ENCODE measurements at regions not wholly inside any gene's neighbourhood (a gene's known extent, or its start where the extent isn't known, plus 50 kb on each side); places are given as distances from the start of the nearest gene placed in this dataset.

GRCh38 chr1:29991815-29992214 is 731.6 kb downstream of the MATN1 start:
- TF ChIP-seq ZNF384 (IDR thresholded peaks at IDR 0.05) = no peak
- no peak for DNase-seq (ENCODE audit: extremely low spot score)
- POLR2A ChIA-PET = no interaction called here
- CTCF ChIA-PET = no interaction called here

GRCh38 chr1:29991025-29991424 is 732.4 kb downstream of the MATN1 start:
- ChIA-PET CTCF (no interaction called here), POLR2A (no interaction called here)
- DNase-seq (ENCODE audit: extremely low spot score) = no peak
- no peak for TF ChIP-seq SP1 (IDR thresholded peaks at IDR 0.05)
- no peak for TF ChIP-seq ZNF384 (IDR thresholded peaks at IDR 0.05)
- TF ChIP-seq ARNT (IDR thresholded peaks at IDR 0.05) = no peak
- TF ChIP-seq, protein P1, sequence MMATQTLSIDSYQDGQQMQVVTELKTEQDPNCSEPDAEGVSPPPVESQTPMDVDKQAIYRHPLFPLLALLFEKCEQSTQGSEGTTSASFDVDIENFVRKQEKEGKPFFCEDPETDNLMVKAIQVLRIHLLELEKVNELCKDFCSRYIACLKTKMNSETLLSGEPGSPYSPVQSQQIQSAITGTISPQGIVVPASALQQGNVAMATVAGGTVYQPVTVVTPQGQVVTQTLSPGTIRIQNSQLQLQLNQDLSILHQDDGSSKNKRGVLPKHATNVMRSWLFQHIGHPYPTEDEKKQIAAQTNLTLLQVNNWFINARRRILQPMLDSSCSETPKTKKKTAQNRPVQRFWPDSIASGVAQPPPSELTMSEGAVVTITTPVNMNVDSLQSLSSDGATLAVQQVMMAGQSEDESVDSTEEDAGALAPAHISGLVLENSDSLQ (IDR thresholded peaks at IDR 0.05) = no peak
- no peak for TF ChIP-seq FOXK2 (IDR thresholded peaks at IDR 0.05)
- TF ChIP-seq BHLHE40 (IDR thresholded peaks at IDR 0.05; ENCODE audit: borderline replicate concordance) = no peak
- no peak for TF ChIP-seq NFRKB (IDR thresholded peaks at IDR 0.05)
- TF ChIP-seq CTBP1 (IDR thresholded peaks at IDR 0.05; ENCODE audit: borderline replicate concordance) = no peak
- no peak for TF ChIP-seq ELF4 (IDR thresholded peaks at IDR 0.05)
- TF ChIP-seq FOXM1 (IDR thresholded peaks at IDR 0.05; ENCODE audit: borderline replicate concordance) = no peak

DNA sequence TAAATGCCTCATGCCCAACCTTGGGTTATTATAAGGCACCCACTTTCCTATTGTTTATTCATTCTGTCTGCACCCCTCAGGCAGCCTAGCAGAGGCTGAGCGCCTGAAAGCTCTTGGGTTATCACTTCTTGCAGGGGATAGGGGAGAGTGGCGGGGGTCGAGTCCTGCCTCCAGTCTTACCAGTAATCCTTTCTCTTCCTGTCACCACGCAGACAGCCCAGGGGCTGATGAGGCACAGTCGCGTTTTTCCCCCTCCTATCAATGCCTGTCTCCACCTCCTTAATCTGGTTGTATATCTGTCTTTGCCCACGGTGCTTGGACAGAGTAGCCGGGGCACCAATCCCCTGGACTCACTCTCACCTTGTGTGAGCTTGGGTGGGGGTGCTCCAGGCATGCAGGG is 733.1 kb downstream of the MATN1 start:
- ChIA-PET CTCF (no interaction called here), POLR2A (no interaction called here)
- DNase-seq (ENCODE audit: extremely low spot score) = no peak
- TF ChIP-seq TARDBP (IDR thresholded peaks at IDR 0.05) (no peak), HDGF (IDR thresholded peaks at IDR 0.05; ENCODE audit: borderline replicate concordance) (no peak), ELF4 (IDR thresholded peaks at IDR 0.05) (no peak), NFRKB (IDR thresholded peaks at IDR 0.05) (no peak), SP1 (IDR thresholded peaks at IDR 0.05) (no peak), L3MBTL2 (conservative IDR thresholded peaks at IDR 0.05) (no peak), FOXM1 (IDR thresholded peaks at IDR 0.05; ENCODE audit: borderline replicate concordance) (no peak), CTBP1 (IDR thresholded peaks at IDR 0.05; ENCODE audit: borderline replicate concordance) (no peak), FOXK2 (IDR thresholded peaks at IDR 0.05) (no peak), ARNT (IDR thresholded peaks at IDR 0.05) (no peak), LEF1 (IDR thresholded peaks at IDR 0.05; ENCODE audit: borderline replicate concordance) (no peak), FOXA1 (IDR thresholded peaks at IDR 0.05) (no peak), BHLHE40 (IDR thresholded peaks at IDR 0.05; ENCODE audit: borderline replicate concordance) (no peak)
- TF ChIP-seq, protein P1 (IDR thresholded peaks at IDR 0.05) = no peak

GRCh38 chr1:29986986-29987385 is 736.4 kb downstream of the MATN1 start:
- no peak for DNase-seq (ENCODE audit: extremely low spot score)
- no peak for TF ChIP-seq TARDBP (IDR thresholded peaks at IDR 0.05)
- no peak for TF ChIP-seq LEF1 (IDR thresholded peaks at IDR 0.05; ENCODE audit: borderline replicate concordance)
- TF ChIP-seq, protein P1 (IDR thresholded peaks at IDR 0.05) = no peak
- no peak for TF ChIP-seq SP1 (IDR thresholded peaks at IDR 0.05)
- no peak for TF ChIP-seq HDGF (IDR thresholded peaks at IDR 0.05; ENCODE audit: borderline replicate concordance)
- TF ChIP-seq BHLHE40 (IDR thresholded peaks at IDR 0.05; ENCODE audit: borderline replicate concordance) = no peak
- TF ChIP-seq FOXK2 (IDR thresholded peaks at IDR 0.05) = no peak
- TF ChIP-seq ARNT (IDR thresholded peaks at IDR 0.05) = no peak
- TF ChIP-seq NFRKB (IDR thresholded peaks at IDR 0.05) = no peak
- no peak for TF ChIP-seq L3MBTL2 (conservative IDR thresholded peaks at IDR 0.05)
- TF ChIP-seq ZNF384 (IDR thresholded peaks at IDR 0.05) = no peak
- TF ChIP-seq FOXM1 (IDR thresholded peaks at IDR 0.05; ENCODE audit: borderline replicate concordance) = no peak
- TF ChIP-seq ELF4 (IDR thresholded peaks at IDR 0.05) = no peak
- no peak for TF ChIP-seq FOXA1 (IDR thresholded peaks at IDR 0.05)
- TF ChIP-seq CTBP1 (IDR thresholded peaks at IDR 0.05; ENCODE audit: borderline replicate concordance) = no peak
- no peak for TF ChIP-seq SUZ12 (IDR thresholded peaks at IDR 0.05)
- POLR2A ChIA-PET = no interaction called here
- CTCF ChIA-PET = no interaction called here

DNA sequence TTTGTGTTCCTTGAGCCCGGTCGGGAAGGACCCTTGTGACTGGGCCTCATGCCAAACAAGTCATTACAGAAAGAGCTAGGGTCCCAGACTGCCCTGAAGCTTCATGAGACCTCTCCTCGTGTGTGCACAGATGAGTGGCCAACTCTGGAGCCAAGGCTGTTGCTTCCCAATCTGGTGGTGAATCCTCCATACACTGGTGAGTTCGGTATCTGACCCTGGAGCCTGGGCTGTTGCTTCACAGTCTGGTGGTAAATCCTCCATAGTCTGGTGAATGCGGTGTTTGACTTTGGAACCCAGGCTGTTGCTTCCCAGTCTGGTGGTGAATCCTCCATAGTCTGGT is 737.8 kb downstream of the MATN1 start:
- DNase-seq (ENCODE audit: extremely low spot score) = no peak
- ChIA-PET POLR2A (no interaction called here), CTCF (no interaction called here)
- no peak for TF ChIP-seq ELF4 (IDR thresholded peaks at IDR 0.05)
- TF ChIP-seq NFRKB (IDR thresholded peaks at IDR 0.05) = no peak
- no peak for TF ChIP-seq CTBP1 (IDR thresholded peaks at IDR 0.05; ENCODE audit: borderline replicate concordance)
- no peak for TF ChIP-seq BHLHE40 (IDR thresholded peaks at IDR 0.05; ENCODE audit: borderline replicate concordance)
- no peak for TF ChIP-seq FOXA1 (IDR thresholded peaks at IDR 0.05)
- no peak for TF ChIP-seq FOXM1 (IDR thresholded peaks at IDR 0.05; ENCODE audit: borderline replicate concordance)
- no peak for TF ChIP-seq TARDBP (IDR thresholded peaks at IDR 0.05)
- TF ChIP-seq L3MBTL2 (conservative IDR thresholded peaks at IDR 0.05) = no peak
- no peak for TF ChIP-seq LEF1 (IDR thresholded peaks at IDR 0.05; ENCODE audit: borderline replicate concordance)
- TF ChIP-seq FOXK2 (IDR thresholded peaks at IDR 0.05) = no peak

DNA sequence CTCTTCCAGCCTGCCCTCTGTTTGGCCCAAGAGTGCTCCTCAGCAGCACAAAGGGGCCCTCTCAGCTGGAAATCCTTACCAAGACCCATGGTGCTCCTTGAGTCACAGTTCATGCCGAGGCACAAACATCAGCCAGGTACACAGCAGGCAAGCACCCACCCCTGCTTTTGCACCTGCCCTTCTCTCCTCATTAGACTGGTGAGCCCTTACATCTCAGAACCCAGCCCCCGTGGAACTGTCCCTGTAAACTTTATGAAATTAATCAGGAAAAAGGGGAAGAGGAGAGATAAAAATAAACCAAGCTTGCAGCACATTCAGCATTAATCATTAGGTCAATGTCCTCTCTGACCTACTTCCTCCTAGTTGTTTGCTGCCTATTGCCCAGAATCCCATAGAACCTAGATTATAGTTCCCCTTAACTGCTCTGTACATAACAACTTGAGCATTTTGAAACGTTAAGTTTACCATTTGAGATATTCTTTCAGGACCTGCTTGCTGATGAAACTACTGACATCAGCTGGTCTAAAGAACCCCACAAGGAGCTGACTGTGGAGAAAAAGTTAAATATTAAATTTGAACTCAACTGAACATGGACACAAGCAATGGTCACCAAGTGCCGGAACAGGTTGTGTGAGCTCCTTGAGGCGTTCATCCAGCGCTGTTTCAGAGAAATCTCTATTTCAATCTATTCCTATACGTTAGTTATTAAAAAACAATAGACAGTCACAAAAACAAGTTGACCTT is 738.4 kb downstream of the MATN1 start:
- DNase-seq (ENCODE audit: extremely low spot score) = no peak
- ChIA-PET CTCF (interaction anchor here (1.0 kb wide), 1 partner anchor 395 kb away, joined by 3 read pairs; no protein-coding TSS in a partner anchor), POLR2A (no interaction called here)
- TF ChIP-seq CTBP1 (IDR thresholded peaks at IDR 0.05; ENCODE audit: borderline replicate concordance) (no peak), NFRKB (IDR thresholded peaks at IDR 0.05) (no peak), SUZ12 (IDR thresholded peaks at IDR 0.05) (no peak), L3MBTL2 (conservative IDR thresholded peaks at IDR 0.05) (no peak), HDGF (IDR thresholded peaks at IDR 0.05; ENCODE audit: borderline replicate concordance) (no peak), FOXA1 (IDR thresholded peaks at IDR 0.05) (no peak), ELF4 (IDR thresholded peaks at IDR 0.05) (no peak), LEF1 (IDR thresholded peaks at IDR 0.05; ENCODE audit: borderline replicate concordance) (no peak), FOXM1 (IDR thresholded peaks at IDR 0.05; ENCODE audit: borderline replicate concordance) (no peak), SP1 (IDR thresholded peaks at IDR 0.05) (no peak), TARDBP (IDR thresholded peaks at IDR 0.05) (no peak), ARNT (IDR thresholded peaks at IDR 0.05) (no peak), ZNF384 (IDR thresholded peaks at IDR 0.05) (no peak), BHLHE40 (IDR thresholded peaks at IDR 0.05; ENCODE audit: borderline replicate concordance) (no peak), FOXK2 (IDR thresholded peaks at IDR 0.05) (no peak)
- TF ChIP-seq, protein P1 (IDR thresholded peaks at IDR 0.05) = no peak
